22Rv1 (cell line): ENCODE measurements at regions not wholly inside any gene's neighbourhood (a gene's known extent, or its start where the extent isn't known, plus 50 kb on each side); places are given as distances from the start of the nearest gene placed in this dataset.

Source experiments
- CTCF ChIP-seq: fragments of 450-650 bp; IDR thresholded peaks from 2 replicates; pipeline ENCODE4 v1.5.1; 2017; ENCODE audit warnings: mild to moderate bottlenecking
- ZFX ChIP-seq: fragments of 450-650 bp; IDR thresholded peaks from 2 replicates; pipeline ENCODE4 v1.6.1; 2017; ENCODE audit warnings: antibody characterized with exemption, borderline replicate concordance

- TF ChIP-seq CTCF, result no peak
- no peak for TF ChIP-seq ZFX
Measured at GRCh38 chr11:25737071-25737675, 594.8 kb upstream of the ANO3 start.
